ENCODE measurements at regions not wholly inside any gene's neighbourhood (a gene's known extent, or its start where the extent isn't known, plus 50 kb on each side); places are given as distances from the start of the nearest gene placed in this dataset.

DNA sequence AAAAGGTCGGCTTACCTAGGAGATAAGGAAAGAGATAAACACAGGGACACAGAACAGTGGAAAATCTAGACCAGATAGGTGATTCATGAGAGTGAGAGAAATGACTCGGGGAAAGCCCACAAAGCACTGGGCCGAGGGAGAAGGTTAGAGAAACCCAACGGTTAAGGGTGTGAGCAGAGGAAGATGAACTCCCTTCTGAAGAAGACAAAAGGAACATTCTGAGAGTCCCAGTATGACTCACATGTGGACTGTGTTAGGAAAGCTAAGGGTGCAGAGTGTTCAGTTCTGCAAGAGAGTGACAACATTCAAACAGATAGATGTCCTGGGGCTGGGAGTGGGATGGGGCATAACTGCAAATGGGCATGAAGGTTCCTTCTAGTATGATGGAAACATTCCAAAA, 83.0 kb downstream of the CNTN3 start:
- TF ChIP-seq CTCF (IDR thresholded peaks at IDR 0.05) (no peak), POLR2AphosphoS5 (IDR thresholded peaks at IDR 0.05) (no peak)

Measured in upper lobe of left lung (tissue), 4 donors.